OCI-LY3 (cell line): ENCODE measurements at regions not wholly inside any gene's neighbourhood (a gene's known extent, or its start where the extent isn't known, plus 50 kb on each side); places are given as distances from the start of the nearest gene placed in this dataset.

ENCODE experiments used
- CTCF ChIP-seq: fragments of 200-600, 300-600 bp; sonication (generic); IDR thresholded peaks from 2 replicates; pipeline ENCODE4 v1.5.1; 2014; ENCODE audit warnings: antibody characterized with exemption, low read length, low read depth
- EZH2phosphoT487 ChIP-seq: fragments of 200-600 bp; shearing (Covaris generic); IDR thresholded peaks from 2 replicates; pipeline ENCODE4 v1.6.1; 2018; ENCODE audit warnings: antibody characterized with exemption, mixed run types, low read depth

DNA sequence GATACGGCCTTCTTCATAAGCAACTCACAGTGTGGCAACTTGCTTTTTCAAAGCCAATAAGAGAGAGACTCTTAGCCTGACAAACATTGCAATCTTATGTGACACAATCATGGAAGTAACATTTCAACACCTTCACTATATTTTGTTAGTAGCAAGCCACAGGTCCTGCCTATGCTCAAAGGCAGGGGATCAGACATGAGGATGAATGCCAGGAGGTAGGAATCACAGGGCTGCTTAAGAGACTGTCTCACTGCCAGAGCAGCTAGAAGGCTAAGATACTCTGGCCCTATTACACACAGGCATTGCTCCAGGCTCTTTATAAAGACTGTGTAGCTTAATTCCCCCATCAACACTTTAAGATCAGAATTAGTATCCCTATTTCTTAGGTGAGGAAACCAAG lies 236.2 kb upstream of the KAZN start:
- TF ChIP-seq CTCF (no peak), EZH2phosphoT487 (no peak)
